Calu3 (cell line): ENCODE measurements at regions not wholly inside any gene's neighbourhood (a gene's known extent, or its start where the extent isn't known, plus 50 kb on each side); places are given as distances from the start of the nearest gene placed in this dataset.

Source experiments
- BruUV-seq: library from RNA; stranded (reverse); fragments of 400-500 nt; replicated peaks from 2 replicates; lab custom pipeline; 2021; lab: Mats Ljungman, UMichigan
- CTCF ChIA-PET: fragments of 300-600 bp; sonication (Branson Sonifier 250); formaldehyde crosslinking; loops from one replicate; lab custom pipeline; 2022; ENCODE audit warnings: antibody characterized with exemption; lab: Charles Lee
- DNase-seq: peaks from one replicate; pipeline ENCODE4 v3.0.0; 2022
- H3K27ac Mint-ChIP-seq: one replicate; pipeline ENCODE4 v1.8.0; 2022; ENCODE audit warnings: mixed read lengths; ENCODE audit not compliant: unreplicated experiment
- H3K27me3 Mint-ChIP-seq: one replicate; pipeline ENCODE4 v1.8.0; 2022; ENCODE audit warnings: mixed read lengths; ENCODE audit not compliant: unreplicated experiment
- H3K36me3 Mint-ChIP-seq: one replicate; pipeline ENCODE4 v1.8.0; 2022; ENCODE audit warnings: mild to moderate bottlenecking, moderate library complexity, mixed read lengths; ENCODE audit not compliant: insufficient read depth, unreplicated experiment
- H3K4me1 Mint-ChIP-seq: one replicate; pipeline ENCODE4 v1.8.0; 2022; ENCODE audit warnings: mild to moderate bottlenecking, low read depth, mixed read lengths; ENCODE audit not compliant: unreplicated experiment
- H3K4me3 Mint-ChIP-seq: one replicate; pipeline ENCODE4 v1.8.0; 2022; ENCODE audit warnings: mild to moderate bottlenecking, low read depth, moderate library complexity, mixed read lengths; ENCODE audit not compliant: unreplicated experiment
- H3K9me3 Mint-ChIP-seq: one replicate; pipeline ENCODE4 v1.8.0; 2022; ENCODE audit warnings: low read depth, mixed read lengths; ENCODE audit not compliant: unreplicated experiment
- intact Hi-C: fragments of 100-400 bp; cut with micrococcal nuclease; formaldehyde crosslinking; loops from one replicate; pipeline ENCODE4 v1.10.0; 2022; ENCODE audit not compliant: unreplicated experiment
- TF ChIP-seq, protein P1 (sequence below): fragments of 200-600 bp; IDR thresholded peaks from one replicate; pipeline ENCODE4 v1.8.0; 2022; ENCODE audit warnings: antibody characterized with exemption; ENCODE audit not compliant: unreplicated experiment

DNA sequence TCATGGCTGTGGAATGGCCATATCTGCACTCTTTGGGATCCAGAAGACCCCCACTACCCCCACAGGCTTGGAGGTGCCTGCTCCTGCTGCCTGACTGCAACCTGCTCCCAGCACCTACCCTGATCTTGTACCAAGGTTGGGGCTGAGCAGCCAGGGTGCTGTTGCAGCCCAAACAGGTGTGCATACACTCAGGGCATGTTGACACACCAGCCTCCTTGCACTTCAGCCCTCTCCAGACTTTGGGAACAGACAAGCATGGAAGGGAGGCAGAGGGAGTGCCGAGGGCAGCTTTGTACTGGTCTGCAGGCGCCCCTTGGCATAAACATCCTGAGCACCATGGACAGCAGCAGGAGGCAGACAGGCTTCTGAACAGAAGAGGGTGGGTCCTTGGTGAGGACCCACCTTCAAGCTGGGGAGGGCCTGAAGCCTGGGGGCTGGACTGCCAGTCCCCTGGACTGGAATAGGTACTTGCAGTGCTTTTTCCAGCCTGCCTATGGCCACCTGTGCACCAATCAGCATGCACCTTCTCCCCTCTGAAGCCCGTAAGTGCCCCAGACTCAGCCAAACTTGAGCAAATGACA, 1675.8 kb downstream of the HACE1 start:
- intact Hi-C loops: no loop called here
- TF ChIP-seq, protein P1, sequence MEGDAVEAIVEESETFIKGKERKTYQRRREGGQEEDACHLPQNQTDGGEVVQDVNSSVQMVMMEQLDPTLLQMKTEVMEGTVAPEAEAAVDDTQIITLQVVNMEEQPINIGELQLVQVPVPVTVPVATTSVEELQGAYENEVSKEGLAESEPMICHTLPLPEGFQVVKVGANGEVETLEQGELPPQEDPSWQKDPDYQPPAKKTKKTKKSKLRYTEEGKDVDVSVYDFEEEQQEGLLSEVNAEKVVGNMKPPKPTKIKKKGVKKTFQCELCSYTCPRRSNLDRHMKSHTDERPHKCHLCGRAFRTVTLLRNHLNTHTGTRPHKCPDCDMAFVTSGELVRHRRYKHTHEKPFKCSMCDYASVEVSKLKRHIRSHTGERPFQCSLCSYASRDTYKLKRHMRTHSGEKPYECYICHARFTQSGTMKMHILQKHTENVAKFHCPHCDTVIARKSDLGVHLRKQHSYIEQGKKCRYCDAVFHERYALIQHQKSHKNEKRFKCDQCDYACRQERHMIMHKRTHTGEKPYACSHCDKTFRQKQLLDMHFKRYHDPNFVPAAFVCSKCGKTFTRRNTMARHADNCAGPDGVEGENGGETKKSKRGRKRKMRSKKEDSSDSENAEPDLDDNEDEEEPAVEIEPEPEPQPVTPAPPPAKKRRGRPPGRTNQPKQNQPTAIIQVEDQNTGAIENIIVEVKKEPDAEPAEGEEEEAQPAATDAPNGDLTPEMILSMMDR: no peak
- H3K4me3 Mint-ChIP-seq: no peak overlapping the region
- H3K27me3 Mint-ChIP-seq: no peaks in the 10 kb centered on the region
- no peaks in the 10 kb centered on the region for H3K4me1 Mint-ChIP-seq
- H3K9me3 Mint-ChIP-seq: no peaks in the 10 kb centered on the region
- no peak overlapping the region for H3K27ac Mint-ChIP-seq
- H3K36me3 Mint-ChIP-seq: no peaks in the 10 kb centered on the region
- peak; percentile 5 for DNase-seq
- no TSS peak for BruUV-seq
- CTCF ChIA-PET: no interaction called here

GRCh38 chr6:103178193-103178592, 1681.5 kb downstream of the HACE1 start:
- CTCF ChIA-PET: no interaction called here
- Mint-ChIP-seq H3K4me3 (no peak overlapping the region), H3K4me1 (no peaks in the 10 kb centered on the region), H3K36me3 (no peaks in the 10 kb centered on the region), H3K27ac (no peak overlapping the region), H3K9me3 (peaks cover 3% of the 10 kb centered on the region), H3K27me3 (no peaks in the 10 kb centered on the region)
- BruUV-seq: no TSS peak
- intact Hi-C loops: no loop called here
- DNase-seq: no peak
- TF ChIP-seq, protein P1: no peak

DNA sequence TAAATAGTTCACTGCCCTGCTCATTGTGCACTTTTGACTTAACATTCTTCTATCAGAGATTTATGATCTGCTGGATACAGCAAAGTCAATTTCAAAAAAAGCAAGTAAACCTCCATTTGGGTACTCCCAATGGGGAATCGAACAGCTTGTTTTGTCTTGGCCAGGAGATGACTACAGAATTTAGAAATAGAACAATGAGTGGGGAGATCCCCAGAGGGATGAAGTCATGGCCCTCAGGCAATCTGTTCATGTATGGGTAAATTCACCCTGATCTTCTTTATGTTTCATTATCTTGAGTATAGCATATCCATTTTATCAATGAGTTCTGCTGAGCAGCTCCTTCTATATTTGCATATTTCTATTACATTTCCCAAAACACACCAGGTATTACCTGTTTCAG, 1681.9 kb downstream of the HACE1 start:
- CTCF ChIA-PET: no interaction called here
- Mint-ChIP-seq H3K36me3 (no peaks in the 10 kb centered on the region), H3K27me3 (no peaks in the 10 kb centered on the region), H3K27ac (no peak overlapping the region), H3K4me3 (no peak overlapping the region), H3K4me1 (no peaks in the 10 kb centered on the region), H3K9me3 (peaks cover 3% of the 10 kb centered on the region)
- no TSS peak for BruUV-seq
- DNase-seq: no peak
- TF ChIP-seq, protein P1: no peak
- intact Hi-C loops: no loop called here

DNA sequence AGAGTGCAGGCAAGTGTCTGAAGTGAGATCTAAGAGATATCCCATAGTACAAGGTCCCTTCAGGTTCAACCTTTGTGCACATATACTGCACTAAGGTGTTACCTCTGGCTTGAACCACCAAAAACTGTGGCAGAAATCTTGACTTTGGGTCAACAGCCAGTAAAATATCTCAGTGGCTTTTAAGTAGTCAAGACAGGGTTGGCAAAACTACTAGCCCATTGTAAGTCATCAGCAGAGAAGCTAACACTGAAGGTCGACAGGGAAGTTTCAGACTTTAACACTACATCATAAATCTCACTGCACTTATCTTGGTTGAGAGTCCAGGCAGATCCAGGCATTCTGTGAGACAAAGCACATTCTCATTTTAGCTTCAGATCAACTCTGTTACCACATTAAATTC, 1684.7 kb downstream of the HACE1 start:
- Mint-ChIP-seq H3K4me3 (no peak overlapping the region), H3K9me3 (peaks cover 3% of the 10 kb centered on the region), H3K27me3 (no peaks in the 10 kb centered on the region), H3K27ac (no peak overlapping the region), H3K4me1 (no peaks in the 10 kb centered on the region), H3K36me3 (no peaks in the 10 kb centered on the region)
- TF ChIP-seq, protein P1: no peak
- no peak for DNase-seq
- no TSS peak for BruUV-seq
- CTCF ChIA-PET: no interaction called here
- intact Hi-C loops: no loop called here
